Fibroblast of lung (primary cell): ENCODE measurements at regions not wholly inside any gene's neighbourhood (a gene's known extent, or its start where the extent isn't known, plus 50 kb on each side); places are given as distances from the start of the nearest gene placed in this dataset.
A peak's percentile ranks its signal among the peaks of the same experiment; 100 is the strongest.

Source experiments
- DNase-seq, 2 donors: peaks; one replicate each; pipeline versions ENCODE4 v3.0.0 to v3.0.0-alpha.2; 2010; ENCODE audit warnings: low read depth in 2 of 2
- H2AFZ ChIP-seq: 2 replicates; pipeline ENCODE4 v1.5.1; 2012; ENCODE audit warnings: low read length, control low read depth, inconsistent platforms
- H3K27ac ChIP-seq: 2 replicates; pipeline ENCODE4 v1.5.1; 2011; ENCODE audit warnings: low read length, control low read depth; ENCODE audit not compliant: insufficient read depth
- H3K27me3 ChIP-seq: 2 replicates; pipeline ENCODE4 v1.5.1; 2011; ENCODE audit warnings: mild to moderate bottlenecking, low read length; ENCODE audit not compliant: control insufficient read depth, insufficient read depth
- H3K36me3 ChIP-seq: 2 replicates; pipeline ENCODE4 v1.5.1; 2011; ENCODE audit warnings: low read length; ENCODE audit not compliant: control insufficient read depth, insufficient read depth
- H3K4me1 ChIP-seq: 2 replicates; pipeline ENCODE4 v1.5.1; 2011; ENCODE audit warnings: low read length; ENCODE audit not compliant: control insufficient read depth, insufficient read depth; ENCODE audit errors: extremely low read depth
- H3K4me2 ChIP-seq: 2 replicates; pipeline ENCODE4 v1.5.1; 2011; ENCODE audit warnings: low read length, control low read depth; ENCODE audit not compliant: insufficient read depth; ENCODE audit errors: extremely low read depth
- H3K4me3 ChIP-seq, 4 experiments: fragments of 200-600 bp in 1 of 4; sonication (generic) in 1 of 4; replicated peaks in 1 of 4; 2 replicates each; pipeline ENCODE4 v1.5.1; 2011 to 2016; ENCODE audit warnings: low read length in 4 of 4, low read depth in 3 of 4, mild to moderate bottlenecking in 3 of 4, control low read depth in 2 of 4, inconsistent platforms in 1 of 4, mixed read lengths in 1 of 4; ENCODE audit not compliant: insufficient read depth in 1 of 4; ENCODE audit errors: control extremely low read depth in 1 of 4
- H3K79me2 ChIP-seq: 2 replicates; pipeline ENCODE4 v1.5.1; 2012; ENCODE audit warnings: mild to moderate bottlenecking, low read length, inconsistent platforms; ENCODE audit not compliant: control insufficient read depth, insufficient read depth
- H3K9ac ChIP-seq: 2 replicates; pipeline ENCODE4 v1.5.1; 2011; ENCODE audit warnings: mild to moderate bottlenecking, low read length, control low read depth; ENCODE audit not compliant: insufficient read depth
- H3K9me3 ChIP-seq: 2 replicates; pipeline ENCODE4 v1.5.1; 2012; ENCODE audit warnings: low read depth, low read length; ENCODE audit not compliant: control insufficient read depth, insufficient read depth
- H4K20me1 ChIP-seq: 2 replicates; pipeline ENCODE4 v1.5.1; 2011; ENCODE audit warnings: low read length; ENCODE audit not compliant: control insufficient read depth, insufficient read depth; ENCODE audit errors: extremely low read depth
- EZH2 ChIP-seq: IDR thresholded peaks from 2 replicates; pipeline ENCODE4 v1.5.1; 2012; ENCODE audit warnings: low read length, control low read depth, mild to moderate bottlenecking; ENCODE audit errors: missing control alignments
- TF ChIP-seq, protein P1 (sequence below), 2 donors: IDR thresholded peaks in 1 of 2; conservative IDR thresholded peaks in 1 of 2; 1 replicate in 1 of 2; 2 replicates in 1 of 2; pipeline ENCODE4 v1.5.1; 2011 to 2012; ENCODE audit warnings: low read length in 2 of 2, control low read depth in 1 of 2, inconsistent platforms in 1 of 2, low read depth in 1 of 2, mild to moderate bottlenecking in 1 of 2

DNA sequence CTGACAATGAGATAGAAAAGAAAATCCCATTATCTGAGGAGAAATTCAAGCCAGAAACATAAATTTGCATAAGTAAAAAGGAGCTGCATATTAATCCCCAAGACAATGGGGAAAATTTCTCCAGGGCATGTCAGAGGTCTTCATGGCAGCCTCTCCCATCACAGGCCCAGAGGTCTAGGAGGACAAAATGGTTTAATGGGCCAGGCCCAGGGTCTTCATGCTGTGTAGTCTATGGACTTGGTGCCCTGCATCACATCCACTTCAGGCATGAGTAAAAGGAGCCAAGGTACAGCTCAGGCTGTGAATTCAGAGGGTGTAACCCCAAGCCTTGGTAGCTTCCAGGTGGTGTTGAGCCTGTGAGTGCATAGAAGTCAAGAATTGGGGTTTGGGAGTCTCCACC lies 1097.2 kb upstream of the RAG2 start:
- Histone ChIP-seq H3K9me3 (no peaks in the 10 kb centered on the region), H3K36me3 (no peaks in the 10 kb centered on the region), H3K4me2 (no peak overlapping the region), H3K4me1 (no peaks in the 10 kb centered on the region), H4K20me1 (no peaks in the 10 kb centered on the region), H3K27me3 (no peaks in the 10 kb centered on the region), H3K4me3 (no peak overlapping the region), H2AFZ (no peak overlapping the region), H3K27ac (no peak overlapping the region), H3K9ac (no peak overlapping the region), H3K79me2 (no peaks in the 10 kb centered on the region)
- DNase-seq = no peak
- no peak for TF ChIP-seq EZH2
- TF ChIP-seq, protein P1, sequence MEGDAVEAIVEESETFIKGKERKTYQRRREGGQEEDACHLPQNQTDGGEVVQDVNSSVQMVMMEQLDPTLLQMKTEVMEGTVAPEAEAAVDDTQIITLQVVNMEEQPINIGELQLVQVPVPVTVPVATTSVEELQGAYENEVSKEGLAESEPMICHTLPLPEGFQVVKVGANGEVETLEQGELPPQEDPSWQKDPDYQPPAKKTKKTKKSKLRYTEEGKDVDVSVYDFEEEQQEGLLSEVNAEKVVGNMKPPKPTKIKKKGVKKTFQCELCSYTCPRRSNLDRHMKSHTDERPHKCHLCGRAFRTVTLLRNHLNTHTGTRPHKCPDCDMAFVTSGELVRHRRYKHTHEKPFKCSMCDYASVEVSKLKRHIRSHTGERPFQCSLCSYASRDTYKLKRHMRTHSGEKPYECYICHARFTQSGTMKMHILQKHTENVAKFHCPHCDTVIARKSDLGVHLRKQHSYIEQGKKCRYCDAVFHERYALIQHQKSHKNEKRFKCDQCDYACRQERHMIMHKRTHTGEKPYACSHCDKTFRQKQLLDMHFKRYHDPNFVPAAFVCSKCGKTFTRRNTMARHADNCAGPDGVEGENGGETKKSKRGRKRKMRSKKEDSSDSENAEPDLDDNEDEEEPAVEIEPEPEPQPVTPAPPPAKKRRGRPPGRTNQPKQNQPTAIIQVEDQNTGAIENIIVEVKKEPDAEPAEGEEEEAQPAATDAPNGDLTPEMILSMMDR (conservative IDR thresholded peaks at IDR 0.05 in 1 of 2, IDR thresholded peaks at IDR 0.05 in 1 of 2; ENCODE audit: low read depth in 1 of 2, low read length in 2 of 2) = no peak

DNA sequence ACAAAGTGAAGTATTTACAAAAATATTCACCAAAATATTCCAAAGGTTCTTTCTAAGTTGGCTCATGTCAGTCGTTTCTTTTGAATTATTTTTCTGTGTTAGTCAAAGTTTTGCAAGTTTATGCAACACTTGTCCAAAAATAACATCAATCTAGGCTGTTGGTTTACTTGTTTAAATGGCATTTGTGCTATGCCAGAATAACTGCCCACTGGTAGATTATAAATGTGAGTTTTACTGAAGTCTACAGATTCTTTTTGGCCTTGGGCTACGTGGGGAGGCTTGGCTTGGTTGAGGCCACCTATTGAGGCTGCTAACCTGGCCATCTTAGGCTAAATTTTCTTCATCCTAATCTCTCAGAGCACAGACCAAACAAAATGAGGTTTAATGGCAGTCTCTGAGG lies 1091.9 kb upstream of the RAG2 start:
- H3K79me2 ChIP-seq = no peaks in the 10 kb centered on the region

DNA sequence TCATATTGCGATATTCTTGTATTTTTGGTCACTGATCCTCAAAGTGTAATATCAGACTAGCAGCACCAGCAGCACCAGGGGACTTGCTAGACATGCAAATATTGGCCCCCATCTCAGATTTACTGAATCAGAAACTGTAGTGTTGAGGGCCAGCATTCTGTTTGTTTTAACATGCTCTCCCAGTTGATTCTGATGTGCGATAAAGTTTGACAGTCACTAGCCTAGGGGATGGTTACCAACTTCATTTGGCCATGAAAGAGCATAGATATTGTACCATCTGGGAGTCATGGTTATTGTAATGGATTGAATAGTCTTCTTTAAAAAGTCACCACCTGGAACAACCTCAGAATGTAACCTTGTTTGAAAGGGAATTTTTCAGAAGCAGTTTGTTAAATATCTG lies 1090.4 kb upstream of the RAG2 start:
- no peak for TF ChIP-seq EZH2
- TF ChIP-seq, protein P1 (conservative IDR thresholded peaks at IDR 0.05 in 1 of 2, IDR thresholded peaks at IDR 0.05 in 1 of 2; ENCODE audit: low read depth in 1 of 2, low read length in 2 of 2) = no peak
- H2AFZ ChIP-seq = no peak overlapping the region
- no peaks in the 10 kb centered on the region for H3K36me3 ChIP-seq
- H3K4me2 ChIP-seq = no peak overlapping the region
- H4K20me1 ChIP-seq = no peaks in the 10 kb centered on the region
- no peak overlapping the region for H3K9ac ChIP-seq
- H3K79me2 ChIP-seq = no peaks in the 10 kb centered on the region
- H3K9me3 ChIP-seq = no peaks in the 10 kb centered on the region
- no peaks in the 10 kb centered on the region for H3K4me1 ChIP-seq
- H3K27ac ChIP-seq = no peak overlapping the region
- H3K27me3 ChIP-seq = no peaks in the 10 kb centered on the region
- no peak overlapping the region for H3K4me3 ChIP-seq
- DNase-seq = no peak

More for the DNA sequence above, 1091.9 kb upstream of the RAG2 start:
- no peak overlapping the region for H3K4me3 ChIP-seq
- H4K20me1 ChIP-seq = no peaks in the 10 kb centered on the region
- H3K4me2 ChIP-seq = no peak overlapping the region
- H3K4me1 ChIP-seq = no peaks in the 10 kb centered on the region
- H3K27ac ChIP-seq = no peak overlapping the region
- no peaks in the 10 kb centered on the region for H3K27me3 ChIP-seq
- H3K9me3 ChIP-seq = no peaks in the 10 kb centered on the region
- no peak overlapping the region for H3K9ac ChIP-seq
- no peaks in the 10 kb centered on the region for H3K36me3 ChIP-seq
- no peak overlapping the region for H2AFZ ChIP-seq
- DNase-seq = peak in 1 of 2 donors; percentile 67
- no peak for TF ChIP-seq EZH2
- TF ChIP-seq, protein P1 (conservative IDR thresholded peaks at IDR 0.05 in 1 of 2, IDR thresholded peaks at IDR 0.05 in 1 of 2; ENCODE audit: low read depth in 1 of 2, low read length in 2 of 2) = no peak
